ENCODE measurements at regions not wholly inside any gene's neighbourhood (a gene's known extent, or its start where the extent isn't known, plus 50 kb on each side); places are given as distances from the start of the nearest gene placed in this dataset.
"Not testable (repeated sequence)": the region's sequence is repeated elsewhere in the genome, so short reads cannot be mapped to it uniquely, and the experiment has no call there.

GRCh38 chr12:75754141-75754540 lies 242.7 kb upstream of the KRR1 start:
- no peak for DNase-seq

- peak; percentile 67 for DNase-seq
These were observed 240.5 kb upstream of the KRR1 start for GRCh38 chr12:75751769-75752471.

GRCh38 chr12:75750716-75751306 lies 239.4 kb upstream of the KRR1 start:
- peak; percentile 72 for DNase-seq

- DNase-seq: not testable (repeated sequence)
These were observed 237.6 kb upstream of the KRR1 start for GRCh38 chr12:75748990-75749389.

GRCh38 chr12:75748136-75748535 lies 236.7 kb upstream of the KRR1 start:
- no peak for DNase-seq

GRCh38 chr12:75747572-75748021 lies 236.2 kb upstream of the KRR1 start:
- peak; percentile 92 for DNase-seq

GRCh38 chr12:75746621-75747020 lies 235.2 kb upstream of the KRR1 start:
- DNase-seq: no peak

GRCh38 chr12:75744607-75745256 lies 233.3 kb upstream of the KRR1 start:
- DNase-seq: no peak

GRCh38 chr12:75742961-75743360 lies 231.6 kb upstream of the KRR1 start:
- DNase-seq: no peak

- DNase-seq: no peak
These were observed 230.6 kb upstream of the KRR1 start for GRCh38 chr12:75742048-75742447.

GRCh38 chr12:75739912-75740311 lies 228.5 kb upstream of the KRR1 start:
- DNase-seq: no peak

GRCh38 chr12:75739098-75739497 lies 227.7 kb upstream of the KRR1 start:
- not testable (repeated sequence) for DNase-seq

GRCh38 chr12:75738486-75738885 lies 227.1 kb upstream of the KRR1 start:
- DNase-seq: no peak

- DNase-seq: no peak
These were observed 224.4 kb upstream of the KRR1 start for GRCh38 chr12:75735853-75736252.

GRCh38 chr12:75728826-75729225 lies 217.4 kb upstream of the KRR1 start:
- no peak for DNase-seq

GRCh38 chr12:75727577-75727976 lies 216.2 kb upstream of the KRR1 start:
- no peak for DNase-seq

- DNase-seq: peak; percentile 88
These were observed 214.2 kb upstream of the KRR1 start for GRCh38 chr12:75725521-75726111.

- peak; percentile 87 for DNase-seq
These were observed 213.5 kb upstream of the KRR1 start for GRCh38 chr12:75724928-75725312.

GRCh38 chr12:75724307-75724927 lies 213.0 kb upstream of the KRR1 start:
- no peak for DNase-seq

- peak; percentile 91 for DNase-seq
These were observed 211.3 kb upstream of the KRR1 start for GRCh38 chr12:75722714-75723200.

- DNase-seq: no peak
These were observed 210.4 kb upstream of the KRR1 start for GRCh38 chr12:75721796-75722195.

GRCh38 chr12:75720812-75721641 lies 209.6 kb upstream of the KRR1 start:
- no peak for DNase-seq
